8988T (cell line): ENCODE measurements at regions not wholly inside any gene's neighbourhood (a gene's known extent, or its start where the extent isn't known, plus 50 kb on each side); places are given as distances from the start of the nearest gene placed in this dataset.
"Not testable (repeated sequence)": the region's sequence is repeated elsewhere in the genome, so short reads cannot be mapped to it uniquely, and the experiment has no call there.

Source experiments
- DNase-seq: peaks from one replicate; pipeline ENCODE4 v3.0.0; 2011

GRCh38 chr4:184335520-184335919 is 117.8 kb upstream of the ENPP6 start:
- no peak for DNase-seq

GRCh38 chr4:184333446-184333845 is 115.8 kb upstream of the ENPP6 start:
- not testable (repeated sequence) for DNase-seq

- DNase-seq = no peak
These were observed 113.8 kb upstream of the ENPP6 start for GRCh38 chr4:184331268-184331995.

- not testable (repeated sequence) for DNase-seq
These were observed 112.9 kb upstream of the ENPP6 start for GRCh38 chr4:184330517-184331094.

GRCh38 chr4:184329659-184330400 is 112.2 kb upstream of the ENPP6 start:
- DNase-seq = no peak

GRCh38 chr4:184329235-184329634 is 111.6 kb upstream of the ENPP6 start:
- no peak for DNase-seq

GRCh38 chr4:184328022-184328736 is 110.5 kb upstream of the ENPP6 start:
- DNase-seq = no peak

GRCh38 chr4:184324939-184325477 is 107.3 kb upstream of the ENPP6 start:
- no peak for DNase-seq

GRCh38 chr4:184322328-184323025 is 104.8 kb upstream of the ENPP6 start:
- DNase-seq = no peak

GRCh38 chr4:184320631-184321030 is 103.0 kb upstream of the ENPP6 start:
- DNase-seq = no peak

- DNase-seq = no peak
These were observed 101.2 kb upstream of the ENPP6 start for GRCh38 chr4:184318852-184319251.

- no peak for DNase-seq
These were observed 99.7 kb upstream of the ENPP6 start for GRCh38 chr4:184317234-184317918.

- DNase-seq = no peak
These were observed 99.1 kb upstream of the ENPP6 start for GRCh38 chr4:184316821-184317220.

- DNase-seq = no peak
These were observed 98.1 kb upstream of the ENPP6 start for GRCh38 chr4:184315675-184316359.

- DNase-seq = no peak
These were observed 96.3 kb upstream of the ENPP6 start for GRCh38 chr4:184313702-184314659.

GRCh38 chr4:184313058-184313581 is 95.4 kb upstream of the ENPP6 start:
- no peak for DNase-seq

- DNase-seq = no peak
These were observed 94.5 kb upstream of the ENPP6 start for GRCh38 chr4:184312126-184312525.

- DNase-seq = no peak
These were observed 93.4 kb upstream of the ENPP6 start for GRCh38 chr4:184310881-184311709.

GRCh38 chr4:184310171-184310567 is 92.5 kb upstream of the ENPP6 start:
- DNase-seq = peak; percentile 52
